ENCODE measurements at regions not wholly inside any gene's neighbourhood (a gene's known extent, or its start where the extent isn't known, plus 50 kb on each side); places are given as distances from the start of the nearest gene placed in this dataset.

DNA sequence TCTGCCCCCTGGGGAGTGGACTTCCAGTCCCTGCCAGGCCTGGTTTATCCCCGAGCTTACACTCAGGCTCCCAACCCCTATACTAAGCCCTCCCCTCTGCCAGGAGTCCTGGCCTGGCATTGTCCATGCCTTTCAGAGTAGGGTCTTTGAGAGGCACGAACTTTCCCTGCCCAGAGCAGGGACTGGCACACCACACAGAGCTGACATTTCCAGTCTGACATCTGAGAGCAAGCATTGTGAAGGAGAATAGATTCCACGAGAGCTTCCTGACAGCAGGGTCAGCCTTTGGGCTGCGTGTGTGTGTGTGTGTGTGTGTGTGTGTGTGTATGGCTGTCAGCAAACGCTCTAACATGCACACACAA is 59.5 kb upstream of the LAPTM5 start:
- TF ChIP-seq EZH2 (IDR thresholded peaks at IDR 0.05; ENCODE audit: borderline replicate concordance, low read depth, low read length, poor library complexity, severe bottlenecking), result no peak
- TF ChIP-seq, protein P1, sequence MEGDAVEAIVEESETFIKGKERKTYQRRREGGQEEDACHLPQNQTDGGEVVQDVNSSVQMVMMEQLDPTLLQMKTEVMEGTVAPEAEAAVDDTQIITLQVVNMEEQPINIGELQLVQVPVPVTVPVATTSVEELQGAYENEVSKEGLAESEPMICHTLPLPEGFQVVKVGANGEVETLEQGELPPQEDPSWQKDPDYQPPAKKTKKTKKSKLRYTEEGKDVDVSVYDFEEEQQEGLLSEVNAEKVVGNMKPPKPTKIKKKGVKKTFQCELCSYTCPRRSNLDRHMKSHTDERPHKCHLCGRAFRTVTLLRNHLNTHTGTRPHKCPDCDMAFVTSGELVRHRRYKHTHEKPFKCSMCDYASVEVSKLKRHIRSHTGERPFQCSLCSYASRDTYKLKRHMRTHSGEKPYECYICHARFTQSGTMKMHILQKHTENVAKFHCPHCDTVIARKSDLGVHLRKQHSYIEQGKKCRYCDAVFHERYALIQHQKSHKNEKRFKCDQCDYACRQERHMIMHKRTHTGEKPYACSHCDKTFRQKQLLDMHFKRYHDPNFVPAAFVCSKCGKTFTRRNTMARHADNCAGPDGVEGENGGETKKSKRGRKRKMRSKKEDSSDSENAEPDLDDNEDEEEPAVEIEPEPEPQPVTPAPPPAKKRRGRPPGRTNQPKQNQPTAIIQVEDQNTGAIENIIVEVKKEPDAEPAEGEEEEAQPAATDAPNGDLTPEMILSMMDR (conservative IDR thresholded peaks at IDR 0.05; ENCODE audit: low read depth, low read length), result no peak
- POLR2A ChIA-PET (ENCODE audit: low non-redundant PET), result no interaction called here
- H3K4me1 ChIP-seq (ENCODE audit: insufficient read depth, low read length, poor library complexity, severe bottlenecking), result peaks cover 8% of the 10 kb centered on the region
- DNase-seq (ENCODE audit: low spot score), result no peak
- H3K9me3 ChIP-seq (ENCODE audit: low read depth, low read length, poor library complexity, severe bottlenecking), result no peaks in the 10 kb centered on the region
- CTCF ChIA-PET, result interaction anchor here (1.8 kb wide), 1 partner anchor 16 kb away, joined by 7 read pairs; no protein-coding TSS in a partner anchor
- H3K36me3 ChIP-seq (ENCODE audit: insufficient read depth, low read length, poor library complexity, severe bottlenecking), result no peaks in the 10 kb centered on the region
- H3K4me3 ChIP-seq (ENCODE audit: low read depth, low read length, poor library complexity, severe bottlenecking), result no peak overlapping the region
- peaks cover 9% of the 10 kb centered on the region for H3K27me3 ChIP-seq (replicated peaks; ENCODE audit: insufficient read depth, low read depth, low read length, poor library complexity)
- H3K27ac ChIP-seq (ENCODE audit: low read depth, low read length, poor library complexity, severe bottlenecking), result no peak overlapping the region
- intact Hi-C loops (cut with micrococcal nuclease; ENCODE audit: unreplicated experiment), result no loop called here
- no TSS peak for BruUV-seq (replicated peaks)

DNA sequence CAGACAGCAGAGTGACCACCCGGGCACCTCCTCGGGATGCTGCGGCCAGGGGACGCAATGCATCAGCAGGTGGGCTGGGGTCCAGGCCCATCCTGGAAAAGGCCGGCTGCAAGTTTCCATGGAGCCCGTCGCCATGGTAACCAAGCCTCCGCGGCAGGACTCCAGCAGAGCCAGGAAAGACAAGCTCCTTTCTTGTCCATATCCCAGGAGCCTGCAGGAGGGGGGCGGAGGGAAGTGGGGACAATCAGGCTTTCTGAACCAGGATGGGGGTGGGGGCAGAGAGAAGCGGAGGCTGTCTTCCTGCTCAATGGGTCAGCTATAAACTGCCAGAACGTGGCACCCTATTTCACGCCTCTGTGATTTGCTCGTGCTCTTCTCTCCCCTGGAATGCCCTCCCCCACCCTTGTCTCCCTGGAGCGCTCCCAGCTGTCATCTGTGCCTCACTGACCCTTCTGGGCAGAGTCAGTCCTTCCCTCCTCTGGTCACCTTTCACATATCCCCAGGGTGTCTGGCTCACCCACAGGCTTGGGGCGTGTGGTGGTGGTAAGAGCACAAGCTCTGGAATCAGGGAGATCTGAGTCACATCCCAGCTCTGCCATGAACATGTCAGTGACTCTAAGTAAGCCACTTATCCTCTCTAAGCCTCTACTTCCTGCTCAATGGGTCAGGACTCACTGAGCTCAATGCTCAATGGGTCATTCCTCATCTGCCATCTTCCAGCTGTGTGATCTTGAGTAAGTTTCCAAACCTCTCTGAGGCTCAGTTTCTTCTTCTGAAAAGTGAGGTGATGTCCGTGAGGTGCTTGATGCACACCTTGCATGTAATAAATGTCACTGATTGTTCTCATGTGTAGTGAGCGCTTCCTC is 58.9 kb upstream of the LAPTM5 start:
- H3K4me3 ChIP-seq (ENCODE audit: low read depth, low read length, poor library complexity, severe bottlenecking), result no peak overlapping the region
- POLR2A ChIA-PET (ENCODE audit: low non-redundant PET), result no interaction called here
- no peak for TF ChIP-seq EZH2 (IDR thresholded peaks at IDR 0.05; ENCODE audit: borderline replicate concordance, low read depth, low read length, poor library complexity, severe bottlenecking)
- TF ChIP-seq, protein P1 (conservative IDR thresholded peaks at IDR 0.05; ENCODE audit: low read depth, low read length), result no peak
- peak; percentile 75 for DNase-seq (ENCODE audit: low spot score)
- H3K36me3 ChIP-seq (ENCODE audit: insufficient read depth, low read length, poor library complexity, severe bottlenecking), result no peaks in the 10 kb centered on the region
- H3K27ac ChIP-seq (ENCODE audit: low read depth, low read length, poor library complexity, severe bottlenecking), result no peak overlapping the region
- peaks cover 8% of the 10 kb centered on the region for H3K4me1 ChIP-seq (ENCODE audit: insufficient read depth, low read length, poor library complexity, severe bottlenecking)
- no peaks in the 10 kb centered on the region for H3K9me3 ChIP-seq (ENCODE audit: low read depth, low read length, poor library complexity, severe bottlenecking)
- H3K27me3 ChIP-seq (replicated peaks; ENCODE audit: insufficient read depth, low read depth, low read length, poor library complexity), result peaks cover 9% of the 10 kb centered on the region
- no TSS peak for BruUV-seq (replicated peaks)
- CTCF ChIA-PET, result interaction anchor here (0.5 to 1.8 kb wide), 2 partner anchors 15 to 36 kb away, joined by 6 to 7 read pairs; no protein-coding TSS in a partner anchor
- intact Hi-C loops (cut with micrococcal nuclease; ENCODE audit: unreplicated experiment), result no loop called here

DNA sequence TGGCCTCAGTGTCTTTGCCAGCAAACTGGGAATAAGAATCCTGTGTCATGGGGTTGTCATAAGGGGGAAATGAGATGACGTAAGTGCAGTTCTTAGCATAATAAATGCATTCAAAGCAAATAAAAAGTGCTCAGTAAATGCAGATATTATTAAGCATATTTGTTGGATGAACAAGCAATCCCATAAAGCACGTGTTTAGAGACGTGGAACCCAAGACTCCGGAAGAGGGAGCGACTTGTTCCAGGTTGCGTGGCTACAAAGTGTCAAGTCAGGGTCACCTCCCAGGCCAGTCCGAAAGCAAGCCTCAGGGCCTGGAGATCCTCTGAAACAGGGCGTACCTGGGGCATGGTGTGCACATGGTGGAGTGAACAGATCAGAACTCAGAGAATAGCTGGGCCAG is 58.0 kb upstream of the LAPTM5 start:
- ChIA-PET CTCF (no interaction called here), POLR2A (ENCODE audit: low non-redundant PET) (no interaction called here)
- Histone ChIP-seq H3K4me1 (ENCODE audit: insufficient read depth, low read length, poor library complexity, severe bottlenecking) (peaks cover 11% of the 10 kb centered on the region), H3K27me3 (replicated peaks; ENCODE audit: insufficient read depth, low read depth, low read length, poor library complexity) (peaks cover 8% of the 10 kb centered on the region), H3K4me3 (ENCODE audit: low read depth, low read length, poor library complexity, severe bottlenecking) (no peak overlapping the region), H3K36me3 (ENCODE audit: insufficient read depth, low read length, poor library complexity, severe bottlenecking) (no peaks in the 10 kb centered on the region), H3K9me3 (ENCODE audit: low read depth, low read length, poor library complexity, severe bottlenecking) (no peaks in the 10 kb centered on the region), H3K27ac (ENCODE audit: low read depth, low read length, poor library complexity, severe bottlenecking) (no peak overlapping the region)
- intact Hi-C loops (cut with micrococcal nuclease; ENCODE audit: unreplicated experiment), result no loop called here
- no peak for DNase-seq (ENCODE audit: low spot score)
- TF ChIP-seq EZH2 (IDR thresholded peaks at IDR 0.05; ENCODE audit: borderline replicate concordance, low read depth, low read length, poor library complexity, severe bottlenecking), result no peak
- TF ChIP-seq, protein P1 (conservative IDR thresholded peaks at IDR 0.05; ENCODE audit: low read depth, low read length), result no peak
- no TSS peak for BruUV-seq (replicated peaks)
